Putamen (tissue), 1 donor: ENCODE measurements at regions not wholly inside any gene's neighbourhood (a gene's known extent, or its start where the extent isn't known, plus 50 kb on each side); places are given as distances from the start of the nearest gene placed in this dataset.

Experiments used
- DNase-seq: peaks from one replicate; pipeline ENCODE4 v3.0.0-alpha.2; 2016; ENCODE audit warnings: low spot score

DNA sequence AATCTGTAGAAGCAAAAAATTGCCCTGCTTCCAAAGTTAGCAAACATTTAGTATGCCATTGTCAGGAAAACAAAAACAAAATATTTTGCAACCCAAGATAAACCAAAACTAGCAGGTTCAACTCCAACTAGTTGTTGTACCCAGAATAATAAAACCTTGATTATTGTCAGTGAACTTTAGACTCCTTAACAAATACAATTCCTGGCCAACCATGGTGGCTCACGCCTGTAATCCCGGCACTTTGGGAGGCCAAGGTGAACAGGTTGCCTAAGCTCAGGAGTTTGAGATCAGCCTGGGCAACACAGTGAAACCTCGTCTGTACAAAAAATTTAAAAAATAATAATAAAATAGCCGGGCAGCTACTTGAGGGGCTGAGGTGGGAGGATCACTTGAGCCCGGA, 53.6 kb upstream of the EPCAM start:
- DNase-seq = no peak

DNA sequence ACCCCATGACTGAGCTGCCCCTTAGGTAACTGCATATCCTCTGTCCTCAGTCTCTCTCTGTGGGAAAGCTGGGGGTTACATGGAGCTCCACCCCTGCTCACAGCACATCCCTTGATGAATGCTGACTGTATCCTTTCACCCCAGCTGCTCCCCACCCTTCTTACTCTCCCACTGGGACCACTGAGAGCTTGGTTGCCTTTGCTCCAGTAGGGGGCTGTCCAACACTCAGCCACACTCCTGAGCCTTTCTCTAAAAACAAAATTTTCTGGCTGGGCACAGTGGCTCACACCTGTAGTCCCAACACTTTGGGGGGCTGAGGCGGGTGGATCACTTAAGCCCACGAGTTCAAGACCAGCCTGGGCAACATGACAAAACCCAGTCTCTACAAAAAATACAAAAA, 55.4 kb upstream of the EPCAM start:
- DNase-seq = no peak

DNA sequence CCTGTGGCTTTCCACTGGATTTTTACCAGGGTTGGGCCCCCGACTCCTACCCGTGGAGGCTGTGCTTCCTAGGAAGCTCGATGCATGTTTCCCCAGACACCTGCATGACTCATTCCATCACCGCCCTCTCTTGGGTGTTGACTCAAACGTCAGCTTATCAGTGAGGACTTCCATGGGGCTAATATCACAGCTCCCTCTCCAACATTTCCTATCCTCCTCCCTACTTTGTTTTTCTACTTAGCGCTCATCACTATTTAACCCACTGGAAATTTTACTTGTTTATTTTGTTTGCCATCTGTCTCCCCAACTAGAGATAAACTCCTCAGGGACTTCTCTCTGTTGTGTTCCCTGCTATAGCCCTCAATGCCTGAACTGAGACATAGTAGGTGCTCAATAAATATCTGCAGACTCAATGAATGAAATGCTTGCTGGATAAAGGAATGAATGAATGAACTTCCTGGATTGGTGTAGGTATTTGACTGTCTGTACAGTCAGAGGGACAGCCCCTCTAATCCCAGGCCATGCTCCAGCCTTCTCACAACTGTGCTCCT, 55.9 kb upstream of the EPCAM start:
- no peak for DNase-seq

DNA sequence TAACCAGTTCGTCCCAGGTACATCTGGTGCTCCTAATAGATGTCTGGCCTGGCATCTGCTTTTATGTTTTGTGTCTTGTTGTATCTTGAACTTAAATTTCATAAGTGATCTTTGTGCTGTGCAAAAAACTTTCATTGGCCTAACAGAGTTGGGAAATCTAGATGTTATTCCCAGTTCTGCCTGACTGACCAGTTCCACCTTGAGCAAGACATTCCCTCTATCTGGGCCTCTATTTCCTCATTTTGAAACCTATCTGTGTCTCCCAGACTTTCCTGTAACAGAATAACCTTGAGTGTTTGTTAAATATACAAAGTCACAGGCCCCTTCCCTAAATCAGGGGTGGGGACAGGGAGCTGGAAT, 56.6 kb upstream of the EPCAM start:
- DNase-seq = no peak

DNA sequence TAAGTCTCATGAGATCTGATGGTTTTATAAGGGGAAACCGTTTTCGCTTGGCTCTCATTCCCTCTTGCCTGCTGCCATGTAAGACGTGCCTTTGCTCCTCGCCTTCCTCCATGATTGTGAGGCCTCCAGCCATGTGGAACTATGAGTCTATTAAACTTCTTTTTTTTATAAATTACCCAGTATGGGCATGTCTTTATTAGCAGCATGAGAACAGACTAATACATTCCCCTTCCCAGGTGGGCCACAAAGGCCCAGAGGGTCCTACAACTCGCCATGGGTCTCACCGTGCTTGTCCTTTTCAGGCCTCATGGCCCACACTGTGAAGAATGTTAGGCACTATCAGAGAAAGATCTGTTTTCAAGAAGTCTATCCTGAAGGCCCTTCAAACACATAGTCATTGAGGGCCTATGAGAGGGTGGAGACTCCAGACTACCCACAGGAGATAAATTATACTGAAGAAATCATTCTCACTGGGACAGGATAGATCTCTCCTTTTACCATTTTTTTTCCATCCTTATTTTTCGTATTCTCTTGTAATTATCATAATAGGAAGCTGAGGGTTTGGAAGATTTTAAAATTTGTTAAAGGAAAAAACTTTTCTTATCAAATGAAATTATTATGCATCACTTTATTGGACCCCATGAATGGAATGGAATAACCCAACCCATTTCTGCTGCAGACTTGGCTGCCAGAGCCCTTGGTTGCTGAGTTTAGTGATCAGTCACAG, 57.2 kb upstream of the EPCAM start:
- DNase-seq = no peak

DNA sequence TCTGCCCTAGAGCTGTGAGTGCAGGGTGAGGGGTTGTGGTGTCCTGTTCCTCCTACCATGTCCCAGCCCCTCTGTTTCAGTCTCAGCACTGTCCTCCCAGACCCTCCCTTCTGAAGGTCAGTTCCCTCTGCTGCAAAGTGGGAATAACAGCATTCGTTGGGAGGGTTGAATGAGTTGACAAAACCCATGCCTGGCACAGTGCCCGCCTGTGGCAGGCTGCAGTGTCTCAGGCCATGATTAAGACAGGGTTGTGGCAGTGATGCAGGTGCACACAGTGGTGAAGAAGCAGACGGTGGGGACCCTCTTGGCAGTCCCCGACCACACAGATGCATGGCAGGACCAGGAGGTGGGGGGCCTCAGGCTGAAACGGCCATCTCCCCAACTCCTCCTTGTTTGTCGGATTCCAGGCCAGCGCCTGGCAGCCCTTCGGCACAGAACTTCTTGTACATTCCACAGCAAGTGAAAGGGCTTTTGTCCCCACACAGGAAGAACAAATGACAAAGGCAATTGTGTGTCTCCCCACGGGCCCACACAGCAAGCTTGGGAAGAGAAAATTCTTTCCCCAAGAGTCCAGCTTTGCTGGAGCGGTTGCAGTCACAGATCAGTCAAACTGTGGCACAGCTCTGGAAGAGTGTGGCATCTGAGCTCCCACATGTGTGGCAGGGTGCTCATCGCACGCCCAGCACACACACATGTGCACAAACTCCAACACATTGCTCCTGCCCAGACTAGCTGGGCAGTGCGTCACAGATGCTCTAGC, 58.1 kb upstream of the EPCAM start:
- peak; percentile 96 for DNase-seq

DNA sequence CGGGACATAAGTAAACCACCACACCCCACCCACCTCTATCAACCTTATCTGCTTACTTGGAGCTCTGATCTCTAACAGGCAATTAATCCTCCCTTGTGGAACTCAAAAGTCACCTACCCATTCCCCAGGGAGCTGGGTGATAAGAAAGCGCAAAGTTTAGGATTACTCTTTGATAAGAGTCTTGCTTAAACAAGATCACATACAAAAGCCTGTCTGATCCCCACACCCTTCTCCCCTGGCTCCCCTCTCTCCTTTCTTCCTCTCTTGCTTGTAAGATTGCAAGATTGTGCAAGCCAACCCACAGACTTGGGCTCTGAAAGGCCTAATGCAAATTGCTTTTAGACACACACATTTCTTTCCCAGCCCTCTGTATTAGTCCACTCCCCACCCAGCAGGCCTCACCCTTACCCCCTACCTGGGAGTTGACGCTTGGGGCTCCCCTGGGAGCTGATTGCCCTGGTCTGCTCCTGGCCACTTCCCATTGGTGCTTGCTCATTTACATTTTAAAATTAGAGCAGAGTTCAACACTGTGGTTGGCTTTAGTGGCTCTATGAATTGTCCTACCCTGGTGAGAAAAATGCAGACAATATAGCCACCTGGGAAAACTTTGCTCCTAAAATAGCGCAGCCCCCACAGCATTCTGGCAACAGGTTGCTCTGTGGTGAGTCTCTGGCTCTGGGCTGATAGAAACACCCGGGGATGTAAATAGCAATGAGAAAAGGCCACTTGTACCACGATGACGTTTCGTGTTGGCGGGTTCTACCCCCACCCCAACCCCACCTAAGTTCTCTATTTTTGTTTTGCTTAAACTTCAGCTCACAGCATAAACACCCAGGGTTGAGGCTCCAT, 58.9 kb upstream of the EPCAM start:
- DNase-seq = no peak

DNA sequence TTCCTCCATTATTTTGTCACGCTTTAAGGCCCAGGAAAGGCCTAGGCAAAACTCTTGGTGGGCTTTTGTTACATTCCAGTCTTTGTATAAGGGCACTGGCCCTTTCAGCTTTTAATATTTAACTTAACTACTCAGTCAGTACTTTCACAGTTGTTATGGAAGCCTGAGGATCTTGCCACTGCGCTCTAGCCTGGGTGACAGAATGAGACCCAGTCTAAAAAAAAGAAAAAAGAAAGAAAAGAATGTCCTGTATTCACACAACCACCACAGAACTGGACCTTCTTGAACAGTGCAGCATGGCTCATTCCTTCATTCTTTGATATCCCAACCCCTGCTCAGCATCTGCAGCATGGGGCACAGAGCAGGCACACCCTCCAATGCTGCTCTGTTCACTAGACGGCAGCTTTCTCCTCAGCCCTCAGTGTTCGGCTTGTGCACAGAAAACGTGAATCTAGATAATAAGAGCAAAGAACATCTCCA, 59.6 kb upstream of the EPCAM start:
- DNase-seq = no peak

DNA sequence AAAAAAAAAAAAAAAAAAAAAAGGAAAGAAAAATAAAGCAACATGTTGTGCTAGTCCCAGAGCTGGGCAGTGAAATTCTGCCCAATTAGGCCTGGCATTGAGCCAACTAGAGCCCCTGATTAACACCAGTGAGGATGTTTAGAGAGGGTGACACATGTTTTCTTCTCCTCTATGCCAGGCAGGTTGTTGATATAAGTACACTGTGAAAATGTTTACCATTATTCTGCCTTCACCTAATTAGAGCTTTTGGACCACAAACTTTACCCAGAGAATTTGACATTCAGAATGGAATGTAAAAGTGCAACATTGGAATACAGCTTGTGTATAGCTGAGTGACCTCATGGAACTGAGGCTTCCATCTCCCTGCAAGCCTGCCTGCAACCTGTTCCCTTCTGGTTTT, 62.0 kb upstream of the EPCAM start:
- DNase-seq = no peak

DNA sequence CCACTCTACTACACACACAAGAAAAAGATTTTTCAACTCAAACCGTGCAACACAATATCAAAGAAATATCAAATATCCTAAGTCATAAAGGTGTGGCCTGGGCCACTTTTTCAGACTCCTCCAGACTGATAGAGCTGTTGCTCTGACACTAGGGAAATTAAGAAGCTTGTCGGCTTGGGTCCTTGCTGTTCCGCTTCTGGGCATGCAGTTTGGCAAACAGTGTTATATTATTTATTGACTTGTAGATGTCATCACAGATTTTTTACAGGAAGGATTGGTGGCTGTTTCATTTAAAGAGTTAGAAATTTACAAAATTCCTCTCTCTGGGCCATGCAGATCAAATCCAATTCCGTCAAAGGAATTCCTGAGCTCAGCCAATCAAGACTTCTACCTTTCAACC, 64.5 kb upstream of the EPCAM start:
- DNase-seq = no peak

DNA sequence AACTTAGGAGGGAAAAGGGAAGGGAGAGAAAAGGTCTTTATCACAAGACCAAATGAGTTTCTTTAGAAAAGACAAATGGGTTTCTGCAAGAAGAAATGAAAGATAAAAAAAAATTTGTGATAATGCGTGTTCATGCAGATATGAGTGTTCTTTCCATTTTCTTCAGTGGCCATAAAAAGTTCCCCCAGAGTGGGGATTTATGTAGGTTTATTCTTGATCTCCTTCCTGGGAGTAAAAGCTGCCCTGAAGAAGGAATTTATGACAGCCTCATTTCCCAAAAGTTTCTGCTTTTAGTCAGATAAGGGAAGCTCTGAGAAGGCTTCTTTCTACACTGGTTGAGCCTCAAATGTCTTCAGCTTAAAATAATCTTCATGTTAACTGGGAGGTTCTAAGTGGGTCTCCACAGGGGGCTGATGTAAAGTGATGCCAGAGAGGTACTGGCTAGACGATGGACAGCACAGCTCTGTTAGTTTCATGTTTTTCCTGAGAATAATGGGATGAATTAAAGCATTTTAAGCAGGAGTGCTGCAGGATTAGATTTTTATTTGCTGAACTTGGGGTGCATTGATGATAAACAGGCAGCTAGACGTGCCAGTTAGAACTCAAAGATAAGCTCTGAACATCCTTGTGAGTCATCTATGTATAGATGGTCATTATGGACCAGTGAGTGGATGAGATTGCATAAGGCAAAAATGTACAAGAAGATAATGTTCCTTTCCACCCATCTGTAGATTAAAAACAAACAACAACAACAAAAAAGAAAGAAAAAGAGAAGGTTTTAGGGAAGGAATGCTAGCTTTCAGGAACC, 65.6 kb upstream of the EPCAM start:
- no peak for DNase-seq

DNA sequence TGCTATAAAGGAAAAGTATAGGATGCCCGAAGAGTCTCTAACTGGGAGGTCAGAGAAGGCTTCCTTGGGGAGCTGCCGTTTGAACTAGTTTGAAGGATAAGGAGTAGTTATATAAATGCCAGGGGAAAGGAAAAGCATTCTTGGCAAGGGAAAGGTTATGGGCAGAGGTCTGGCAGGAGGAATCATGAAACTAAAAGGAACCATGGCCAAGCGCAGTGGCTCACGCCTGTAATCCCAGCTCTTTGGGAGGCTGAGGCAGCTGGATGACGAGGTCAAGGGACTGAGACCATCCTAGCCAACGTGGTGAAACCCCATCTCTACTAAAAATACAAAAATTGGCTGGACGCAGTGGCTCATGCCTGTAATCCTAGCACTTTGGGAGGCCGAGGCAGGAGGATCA, 66.8 kb upstream of the EPCAM start:
- DNase-seq = no peak

DNA sequence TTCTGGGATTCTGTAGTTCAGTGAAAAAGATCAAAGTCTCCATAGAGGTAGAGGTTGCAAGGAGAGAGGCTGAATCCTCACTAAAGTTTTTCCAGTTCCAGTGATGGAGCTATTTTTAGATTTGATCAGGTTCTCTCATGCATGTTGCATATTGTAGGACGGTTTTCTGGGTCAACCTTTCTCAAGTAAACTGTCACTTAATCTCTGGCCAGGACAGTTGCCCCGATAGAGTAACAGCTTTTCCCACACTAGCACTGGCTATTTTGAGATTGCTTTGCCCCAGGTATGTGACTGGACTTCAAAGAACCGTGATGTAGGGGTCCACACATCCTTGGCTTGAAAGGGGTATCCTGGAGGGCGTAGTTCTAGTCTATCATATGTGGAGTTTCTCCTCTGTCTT, 67.4 kb upstream of the EPCAM start:
- no peak for DNase-seq

DNA sequence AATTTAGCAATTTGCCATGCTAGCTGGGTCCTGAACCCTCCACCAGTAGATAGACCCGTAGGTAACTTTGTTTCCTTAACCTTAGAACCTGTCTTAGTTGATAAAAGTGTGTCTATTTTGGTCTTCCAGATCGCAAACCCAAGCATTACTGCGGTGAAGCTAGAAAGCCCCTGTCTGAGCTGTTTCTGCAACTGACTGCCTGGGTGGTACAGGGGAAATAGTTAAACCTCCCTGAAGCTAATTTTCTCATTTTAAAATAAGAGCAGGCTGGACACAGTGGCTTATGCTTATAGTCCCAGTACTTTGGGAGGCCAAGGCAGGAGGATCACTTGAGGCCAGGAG, 67.9 kb upstream of the EPCAM start:
- DNase-seq = no peak

DNA sequence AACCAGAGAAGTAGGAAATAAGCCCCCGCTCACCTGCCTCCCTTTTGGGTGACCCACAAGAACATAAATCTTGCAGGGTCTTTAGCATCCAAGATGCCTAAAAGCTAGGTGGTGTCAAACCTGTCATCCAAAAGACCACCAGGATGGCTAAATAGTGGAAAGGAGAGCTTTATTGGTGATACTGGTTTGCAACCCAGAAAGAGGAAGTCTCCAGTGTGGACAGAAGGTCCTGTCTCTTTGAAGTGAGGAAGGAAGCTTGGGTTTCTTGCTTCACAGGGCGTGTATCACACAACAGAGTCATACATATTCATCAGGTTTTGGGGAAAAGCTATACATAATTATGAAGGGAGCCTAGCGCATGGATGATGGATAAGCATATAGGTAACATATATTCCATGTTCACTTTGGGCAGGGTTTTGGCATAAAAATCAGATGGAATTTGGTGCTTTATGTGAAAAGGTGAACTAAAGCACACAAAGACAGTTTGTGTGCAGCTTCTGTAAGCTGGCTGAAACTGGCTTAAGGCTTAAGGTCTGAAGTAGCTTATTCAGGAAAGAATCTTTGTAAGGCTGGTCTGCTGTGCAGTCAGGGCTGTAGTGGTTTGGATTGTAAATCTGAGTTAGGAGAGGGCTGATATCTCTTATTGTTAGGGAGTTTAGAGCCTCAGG, 68.4 kb upstream of the EPCAM start:
- no peak for DNase-seq

DNA sequence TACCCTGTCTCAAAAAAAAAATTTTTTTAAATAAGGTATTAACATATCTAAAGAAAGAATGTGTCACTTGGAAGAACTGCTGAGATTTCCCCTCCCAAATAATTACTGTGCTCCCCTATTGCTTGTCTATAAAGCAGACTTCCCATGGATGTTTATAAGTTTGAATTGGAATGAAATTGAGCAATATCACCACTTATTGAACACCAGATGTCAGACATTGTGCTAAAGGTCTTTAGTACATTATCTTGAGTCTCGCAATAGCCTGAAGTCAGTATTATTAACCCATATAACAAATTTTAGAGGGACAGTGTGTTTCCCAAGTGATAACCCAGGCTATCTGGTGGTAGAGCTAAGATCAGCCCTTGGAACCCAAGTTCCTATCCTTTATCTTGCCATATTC, 69.0 kb upstream of the EPCAM start:
- no peak for DNase-seq

DNA sequence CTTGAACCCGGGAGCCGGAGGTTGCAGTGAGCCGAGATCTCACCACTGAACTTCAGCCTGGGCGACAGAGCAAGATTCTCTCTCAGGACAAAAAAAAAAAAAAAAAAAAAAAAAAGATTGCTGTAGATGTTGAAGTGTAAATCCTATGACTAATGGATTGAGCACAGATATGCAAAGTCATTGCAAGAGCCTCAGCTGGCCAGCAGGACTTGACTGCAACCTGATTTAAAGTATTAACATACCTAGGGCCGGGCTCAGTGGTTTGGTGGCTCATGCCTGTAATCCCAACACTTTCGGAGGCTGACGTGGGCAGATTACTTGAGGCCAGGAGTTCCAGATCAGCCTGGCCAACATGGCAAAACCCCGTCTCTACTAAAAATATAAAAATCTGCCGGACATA, 69.6 kb upstream of the EPCAM start:
- DNase-seq = no peak

DNA sequence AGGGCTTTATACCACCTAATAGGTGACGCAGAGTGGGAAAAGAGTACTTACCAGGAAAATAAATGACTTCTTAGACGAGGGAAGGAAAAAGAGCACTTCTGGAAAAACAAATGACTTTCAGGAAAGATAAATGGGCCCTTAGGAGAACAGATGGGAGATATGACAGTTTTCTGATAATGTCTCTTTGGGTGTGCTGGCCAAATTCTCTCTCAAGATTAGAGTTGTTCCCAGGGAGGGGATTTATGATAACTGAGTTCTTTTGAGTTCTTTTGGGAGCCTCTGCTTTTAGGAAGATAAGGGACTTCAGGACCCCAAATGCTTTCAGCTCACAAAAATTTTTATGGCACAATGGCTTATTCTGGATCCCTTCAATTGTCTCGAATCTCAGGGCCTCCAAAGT, 70.3 kb upstream of the EPCAM start:
- DNase-seq = no peak

DNA sequence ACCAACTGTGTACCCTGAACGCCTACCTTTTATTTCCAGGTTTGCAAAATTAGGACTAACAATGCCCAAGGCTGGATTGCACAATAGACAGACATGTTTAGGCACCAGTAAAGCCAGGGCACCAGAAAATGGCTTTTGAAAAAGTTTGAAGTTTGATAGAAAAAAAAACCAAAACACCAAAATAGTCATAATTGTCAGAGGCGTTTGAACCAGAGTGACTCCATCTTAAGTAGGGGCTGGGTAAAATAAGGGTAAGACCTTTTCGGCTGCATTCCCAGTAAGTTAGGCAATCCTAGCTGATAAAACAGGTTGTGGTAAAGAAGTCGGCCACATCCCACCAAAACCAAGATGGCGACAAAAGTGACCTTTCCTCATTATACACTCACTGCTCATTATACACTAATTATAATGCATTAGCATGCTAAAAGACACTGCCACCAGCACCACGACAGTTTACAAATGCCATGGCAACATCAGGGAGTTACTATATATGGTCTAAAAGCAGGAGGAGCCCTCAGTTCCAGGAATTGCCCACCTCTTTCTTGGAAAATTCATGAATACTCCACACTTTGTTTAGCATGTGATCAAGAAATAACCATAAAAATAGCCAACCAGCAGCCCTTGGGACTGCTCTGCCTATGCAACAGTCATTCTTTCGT, 71.2 kb upstream of the EPCAM start:
- DNase-seq = no peak

DNA sequence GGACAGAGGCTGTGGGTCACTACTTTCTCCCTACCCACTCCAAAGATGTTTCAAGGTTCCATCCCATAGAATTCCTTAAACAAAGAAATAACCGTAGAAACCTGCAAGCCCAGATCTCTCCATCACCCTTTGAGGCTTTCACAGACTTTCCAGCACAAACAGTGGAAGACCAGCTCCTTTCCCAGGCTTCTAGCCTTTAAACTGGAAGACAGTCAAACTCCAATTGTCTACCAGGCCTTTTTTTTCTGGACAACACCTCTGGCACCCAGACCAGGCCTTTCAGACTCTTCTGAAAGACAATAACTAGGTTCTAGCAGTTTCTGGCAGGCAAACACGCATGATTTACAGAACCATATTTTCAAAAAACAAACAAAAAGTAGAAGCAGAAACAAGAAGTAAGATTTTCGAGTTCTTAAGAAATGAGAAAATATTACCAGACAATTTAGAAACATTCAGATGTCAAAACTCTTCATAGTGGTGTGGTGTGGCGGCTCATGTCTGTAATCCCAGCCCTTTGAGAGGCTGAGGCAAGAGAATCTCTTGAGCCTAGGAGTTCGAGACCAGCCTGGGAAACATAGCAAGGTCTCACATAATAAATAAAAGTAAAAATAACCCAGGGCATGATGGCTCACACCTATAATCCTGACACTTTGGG, 73.0 kb upstream of the EPCAM start:
- no peak for DNase-seq
